ENCODE measurements at regions not wholly inside any gene's neighbourhood (a gene's known extent, or its start where the extent isn't known, plus 50 kb on each side); places are given as distances from the start of the nearest gene placed in this dataset.

DNA sequence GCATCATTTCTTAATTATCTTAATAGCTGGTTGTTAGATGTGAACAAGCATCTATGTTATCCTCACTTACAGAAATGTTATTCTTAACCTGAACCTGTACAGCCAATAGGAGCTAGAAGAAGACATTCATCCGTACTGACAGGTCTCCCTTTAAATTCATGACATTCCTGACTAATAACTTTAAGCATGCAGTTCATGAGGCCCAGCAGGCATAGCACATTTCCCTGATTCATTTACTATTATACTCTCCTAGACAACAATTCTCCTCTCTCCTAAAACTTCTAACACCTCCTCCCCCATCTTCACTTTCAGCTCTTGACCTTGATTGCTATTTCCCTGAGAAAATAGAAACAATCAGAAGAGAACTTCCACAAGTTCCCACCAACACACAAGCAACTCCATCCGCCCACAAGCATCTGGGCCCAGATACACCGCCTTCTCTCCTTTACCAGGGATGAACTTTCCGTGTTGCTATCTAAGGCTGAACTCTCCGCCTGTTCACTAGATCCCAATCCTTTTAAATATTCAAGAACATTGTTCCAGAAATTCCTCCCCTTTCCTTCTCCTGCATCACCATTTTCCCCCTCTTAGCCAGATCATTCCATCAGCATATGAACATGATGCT is 62.9 kb upstream of the SPRED1 start:
- H3K9me3 Mint-ChIP-seq, result no peaks in the 10 kb centered on the region
- peaks cover 33% of the 10 kb centered on the region for H3K27me3 Mint-ChIP-seq
- no peaks in the 10 kb centered on the region for H3K4me1 Mint-ChIP-seq
- no peaks in the 10 kb centered on the region for H3K36me3 Mint-ChIP-seq
- DNase-seq, result no peak
- no peak overlapping the region for H3K27ac Mint-ChIP-seq
- no peak overlapping the region for H3K4me3 Mint-ChIP-seq

- Mint-ChIP-seq H3K4me1 (no peaks in the 10 kb centered on the region), H3K36me3 (no peaks in the 10 kb centered on the region), H3K9me3 (no peaks in the 10 kb centered on the region), H3K27ac (no peak overlapping the region), H3K27me3 (peaks cover 35% of the 10 kb centered on the region), H3K4me3 (no peak overlapping the region)
- DNase-seq, result no peak
Observed at GRCh38 chr15:38190501-38190900, 62.1 kb upstream of the SPRED1 start.

DNA sequence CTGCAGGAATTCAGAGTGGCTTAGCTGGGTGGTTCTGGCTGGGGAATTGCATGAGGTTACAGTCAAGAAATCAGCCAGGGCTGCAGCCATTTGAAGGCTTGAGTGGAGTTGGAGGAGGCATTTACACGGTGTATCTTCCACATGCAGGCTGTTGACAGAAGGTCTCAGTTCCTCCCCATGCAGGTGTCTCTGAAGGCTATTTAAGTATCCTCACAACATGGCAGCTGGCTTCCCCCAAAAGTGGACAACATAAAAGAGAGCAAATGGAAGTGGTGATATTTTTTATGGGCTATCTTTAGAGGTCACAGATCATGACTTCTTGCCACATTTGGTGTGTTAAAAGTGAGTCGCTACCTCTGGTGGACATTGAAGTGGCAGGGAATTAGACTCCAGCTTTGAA is 60.1 kb upstream of the SPRED1 start:
- Mint-ChIP-seq H3K27ac (no peak overlapping the region), H3K9me3 (no peaks in the 10 kb centered on the region), H3K36me3 (no peaks in the 10 kb centered on the region), H3K27me3 (peaks cover 35% of the 10 kb centered on the region), H3K4me3 (no peak overlapping the region), H3K4me1 (no peaks in the 10 kb centered on the region)
- DNase-seq, result no peak

DNA sequence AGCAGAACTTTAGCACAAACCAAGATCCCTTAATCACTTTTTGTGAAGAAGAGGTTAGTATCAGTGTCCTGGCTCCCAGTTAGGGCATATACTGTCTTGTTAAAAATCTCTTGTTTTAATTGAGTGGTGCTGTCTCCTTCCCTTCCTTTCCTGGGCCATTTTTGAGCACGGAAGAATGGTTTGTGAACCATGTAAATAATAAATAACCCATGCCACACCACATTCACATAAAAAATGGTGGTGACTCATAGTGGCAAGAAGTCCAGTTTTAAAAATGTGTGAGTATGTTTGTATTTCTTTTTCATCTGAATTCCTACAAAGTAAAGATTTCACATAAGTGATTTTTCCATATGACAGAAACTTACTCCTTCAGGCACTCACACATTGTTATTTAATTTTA is 59.1 kb upstream of the SPRED1 start:
- Mint-ChIP-seq H3K4me3 (no peak overlapping the region), H3K9me3 (no peaks in the 10 kb centered on the region)

GRCh38 chr15:38195191-38195901 is 57.3 kb upstream of the SPRED1 start:
- Mint-ChIP-seq H3K27me3 (peaks cover 33% of the 10 kb centered on the region), H3K4me1 (no peaks in the 10 kb centered on the region), H3K36me3 (no peaks in the 10 kb centered on the region), H3K4me3 (no peak overlapping the region), H3K9me3 (no peaks in the 10 kb centered on the region), H3K27ac (no peak overlapping the region)
- DNase-seq, result no peak

More for the DNA sequence above, 59.1 kb upstream of the SPRED1 start:
- no peaks in the 10 kb centered on the region for H3K36me3 Mint-ChIP-seq
- no peaks in the 10 kb centered on the region for H3K4me1 Mint-ChIP-seq
- no peak overlapping the region for H3K27ac Mint-ChIP-seq
- DNase-seq, result no peak
- H3K27me3 Mint-ChIP-seq, result peaks cover 33% of the 10 kb centered on the region

GRCh38 chr15:38196076-38196475 is 56.6 kb upstream of the SPRED1 start:
- H3K27ac Mint-ChIP-seq, result no peak overlapping the region
- H3K27me3 Mint-ChIP-seq, result peaks cover 32% of the 10 kb centered on the region
- no peak for DNase-seq
- no peaks in the 10 kb centered on the region for H3K9me3 Mint-ChIP-seq
- H3K36me3 Mint-ChIP-seq, result no peaks in the 10 kb centered on the region
- H3K4me1 Mint-ChIP-seq, result no peaks in the 10 kb centered on the region
- no peak overlapping the region for H3K4me3 Mint-ChIP-seq

DNA sequence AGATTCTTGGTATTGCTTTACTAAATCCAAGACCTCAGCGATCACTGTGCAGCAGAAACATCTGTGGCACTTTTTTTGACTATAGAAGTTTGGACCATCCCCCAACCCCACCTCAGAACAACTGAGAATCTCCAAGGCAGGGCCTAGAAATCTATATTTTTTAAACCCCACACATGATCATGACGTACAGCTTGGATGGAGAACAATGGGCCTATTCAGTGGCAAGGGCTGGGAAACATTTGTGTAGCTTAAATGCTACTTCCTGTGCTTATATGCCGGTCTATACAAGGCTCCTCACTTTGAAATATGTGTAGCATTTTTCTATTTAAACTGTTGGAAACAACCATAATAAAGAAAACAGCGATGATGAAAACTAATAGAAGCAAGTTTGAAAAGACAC is 55.1 kb upstream of the SPRED1 start:
- Mint-ChIP-seq H3K27ac (no peak overlapping the region), H3K4me3 (no peak overlapping the region), H3K27me3 (peaks cover 33% of the 10 kb centered on the region), H3K9me3 (no peaks in the 10 kb centered on the region), H3K4me1 (no peaks in the 10 kb centered on the region), H3K36me3 (no peaks in the 10 kb centered on the region)
- no peak for DNase-seq

GRCh38 chr15:38201714-38202113 is 50.9 kb upstream of the SPRED1 start:
- H3K36me3 Mint-ChIP-seq, result no peaks in the 10 kb centered on the region

DNA sequence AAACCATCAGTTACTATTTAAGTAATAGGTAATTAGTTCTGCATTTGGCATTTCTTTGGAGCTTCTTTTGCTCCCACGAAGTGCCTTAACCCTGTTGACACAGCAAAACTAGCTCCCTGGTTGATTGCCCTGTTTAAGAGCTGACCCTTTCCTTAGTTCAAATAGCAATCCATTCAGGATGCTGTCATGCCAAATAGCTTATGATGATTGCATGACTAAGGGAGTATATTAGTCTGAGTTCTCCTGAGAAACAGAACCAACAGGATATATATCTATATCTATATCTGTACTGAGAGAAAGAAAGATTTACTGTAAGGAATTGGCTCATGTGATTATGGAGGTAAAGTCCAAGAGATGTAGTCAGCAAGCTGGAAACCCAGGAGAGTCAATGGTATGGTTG is 50.3 kb upstream of the SPRED1 start:
- Mint-ChIP-seq H3K27me3 (peaks cover 37% of the 10 kb centered on the region), H3K9me3 (peaks cover 2% of the 10 kb centered on the region), H3K36me3 (no peaks in the 10 kb centered on the region), H3K27ac (no peak overlapping the region), H3K4me3 (no peak overlapping the region), H3K4me1 (no peaks in the 10 kb centered on the region)
- DNase-seq, result no peak

More at GRCh38 chr15:38201714-38202113, 50.9 kb upstream of the SPRED1 start:
- Mint-ChIP-seq H3K4me3 (no peak overlapping the region), H3K9me3 (peaks cover 2% of the 10 kb centered on the region), H3K4me1 (no peaks in the 10 kb centered on the region), H3K27me3 (peaks cover 35% of the 10 kb centered on the region), H3K27ac (no peak overlapping the region)
- no peak for DNase-seq

All from activated naive CD8-positive, alpha-beta T cell treated with anti-CD3 and anti-CD28 coated beads for 36 hours (primary cell).